ENCODE measurements at regions not wholly inside any gene's neighbourhood (a gene's known extent, or its start where the extent isn't known, plus 50 kb on each side); places are given as distances from the start of the nearest gene placed in this dataset.
"Not testable (repeated sequence)": the region's sequence is repeated elsewhere in the genome, so short reads cannot be mapped to it uniquely, and the experiment has no call there.

DNA sequence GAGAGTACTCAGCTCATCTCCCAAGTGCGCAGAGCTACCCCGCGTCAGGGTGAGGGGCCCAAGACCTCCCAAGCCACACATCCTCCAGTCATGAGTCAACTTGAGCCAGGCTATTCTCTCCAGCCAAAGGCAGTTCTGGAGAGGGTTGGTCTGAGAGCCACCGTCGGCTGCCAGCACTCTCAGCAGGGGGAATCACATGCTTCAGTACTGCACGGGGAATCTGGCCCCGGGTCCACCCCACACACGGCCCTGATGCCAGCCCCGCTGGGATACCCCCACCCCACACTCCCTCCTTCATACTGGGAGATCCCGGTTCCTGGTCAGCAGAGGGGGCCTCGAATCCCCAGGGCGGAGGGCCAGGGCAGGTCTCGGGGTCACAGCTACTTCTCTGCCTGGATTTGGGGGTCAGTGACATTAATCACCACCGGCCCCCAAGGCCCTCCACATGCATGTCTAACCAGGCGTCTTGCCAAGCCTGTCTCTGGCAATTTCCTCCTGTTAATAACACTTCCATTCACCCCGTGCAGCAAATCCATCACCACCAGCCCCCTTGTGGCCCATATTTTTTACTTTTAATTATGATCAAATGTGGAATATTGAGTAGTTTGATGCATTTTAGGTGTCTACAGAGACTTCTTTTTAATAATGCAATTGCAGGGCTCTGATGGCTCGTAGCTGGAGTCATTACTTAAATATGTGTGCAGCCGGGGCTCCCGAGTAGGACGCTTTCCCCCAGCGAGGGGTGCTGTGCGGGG is 102.9 kb upstream of the PPP1R26 start:
- DNase-seq (ENCODE audit: low read depth, low spot score): no peak

DNA sequence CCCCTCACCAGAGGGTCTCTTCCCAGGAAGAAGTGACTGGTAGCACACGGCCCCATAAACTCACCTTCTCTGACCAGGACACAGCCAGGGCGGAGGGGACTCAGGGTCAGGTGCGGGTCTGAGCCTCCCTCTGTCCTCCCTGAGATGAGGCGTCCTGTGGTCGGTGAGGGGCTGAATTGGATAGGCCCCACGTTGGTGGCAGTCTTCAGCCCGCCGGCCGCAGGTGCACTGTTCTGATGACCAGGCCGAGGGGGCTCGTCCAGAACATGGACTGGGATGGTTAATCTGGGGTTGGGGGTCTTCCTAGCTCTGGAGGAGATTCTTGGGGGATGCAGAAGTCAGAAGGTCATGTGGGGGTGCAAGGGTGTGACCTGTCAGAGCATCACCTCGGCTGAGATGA is 102.2 kb upstream of the PPP1R26 start:
- no peak for DNase-seq (ENCODE audit: low read depth, low spot score)

DNA sequence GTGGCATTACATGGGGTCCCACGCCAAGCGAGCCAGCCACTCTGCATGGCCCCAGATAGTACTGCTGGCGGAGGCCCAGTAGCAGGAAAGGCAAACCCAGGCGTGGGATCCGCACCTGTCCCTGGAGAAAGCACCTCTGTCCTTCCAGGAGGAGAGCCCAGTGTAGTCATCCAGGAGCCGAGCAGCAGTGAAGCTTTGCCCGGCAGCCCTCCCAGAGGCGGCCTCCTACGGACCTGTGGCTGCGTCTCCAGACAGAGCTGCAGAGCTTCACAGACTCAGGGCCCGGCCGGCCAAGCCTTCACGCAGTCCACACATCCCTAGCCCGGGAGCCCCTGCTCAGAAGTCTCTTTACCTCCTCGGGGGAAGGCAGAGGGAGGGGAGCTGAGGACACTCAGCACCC is 100.8 kb upstream of the PPP1R26 start:
- no peak for DNase-seq (ENCODE audit: low read depth, low spot score)

DNA sequence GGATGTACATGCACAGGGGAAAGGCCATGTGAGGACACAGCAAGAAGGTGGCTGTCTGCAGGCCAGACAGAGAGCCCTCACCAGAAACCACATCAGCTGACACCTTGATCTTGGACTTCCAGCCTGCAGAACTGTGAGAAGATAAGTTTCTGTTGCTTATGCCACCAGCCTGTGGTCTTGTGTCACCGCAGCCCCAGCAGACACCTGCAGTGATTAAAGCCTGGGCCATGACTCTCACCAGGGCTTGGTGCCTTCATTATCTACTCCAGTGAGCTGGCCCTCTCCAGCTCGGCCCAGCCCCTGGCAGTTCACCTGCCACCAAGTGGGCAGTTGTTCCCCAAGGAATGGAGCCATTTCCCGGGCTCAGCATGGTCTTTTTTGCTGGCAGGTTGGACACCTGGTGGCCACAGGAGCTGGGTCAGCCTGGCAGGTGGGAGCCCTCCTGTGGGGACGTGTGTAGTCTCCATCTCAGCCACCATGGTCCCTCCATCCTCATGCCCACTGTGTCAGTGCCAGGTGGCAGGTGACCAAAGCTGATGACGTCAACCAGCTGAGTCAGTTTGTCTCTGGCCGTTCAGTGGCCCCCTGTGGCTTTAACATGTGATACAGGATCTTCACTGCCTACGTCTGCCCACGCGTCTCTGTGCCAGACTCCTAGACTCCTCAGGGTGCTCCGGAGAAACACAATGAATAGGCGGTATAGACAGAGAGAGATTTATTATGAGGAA is 99.9 kb upstream of the PPP1R26 start:
- DNase-seq (ENCODE audit: low read depth, low spot score): no peak

DNA sequence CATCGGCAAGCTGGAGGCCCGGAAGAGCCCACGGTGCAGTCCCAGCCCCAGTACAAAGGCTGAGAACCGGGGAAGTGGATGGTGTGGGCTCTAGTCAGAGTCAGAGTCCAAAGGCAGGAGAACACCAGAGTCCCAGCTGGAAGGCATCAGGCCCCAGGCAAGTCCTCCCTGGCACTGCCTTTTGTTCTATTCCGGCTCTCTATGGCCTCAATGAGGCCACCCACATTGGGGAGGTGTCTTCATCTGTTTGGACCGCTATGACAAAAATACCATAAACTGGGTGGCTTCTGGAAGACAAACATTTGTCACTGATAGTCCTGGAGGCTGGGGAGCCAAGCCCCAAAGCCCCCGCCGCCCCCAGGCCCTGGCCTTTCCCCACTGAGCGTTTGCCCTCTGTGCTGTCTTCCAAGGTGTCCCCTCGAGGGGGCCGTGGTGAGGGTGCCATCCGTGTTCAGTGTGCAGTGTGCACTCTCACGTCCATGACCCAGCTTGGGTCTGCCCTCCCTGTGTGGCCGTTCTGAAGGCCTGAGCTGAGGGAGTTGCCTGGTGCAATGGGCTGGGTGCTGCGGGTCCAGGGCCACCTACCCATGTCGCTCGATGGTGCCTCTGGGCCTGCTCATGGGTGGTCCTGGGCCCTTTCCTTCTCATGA is 99.1 kb upstream of the PPP1R26 start:
- no peak for DNase-seq (ENCODE audit: low read depth, low spot score)

DNA sequence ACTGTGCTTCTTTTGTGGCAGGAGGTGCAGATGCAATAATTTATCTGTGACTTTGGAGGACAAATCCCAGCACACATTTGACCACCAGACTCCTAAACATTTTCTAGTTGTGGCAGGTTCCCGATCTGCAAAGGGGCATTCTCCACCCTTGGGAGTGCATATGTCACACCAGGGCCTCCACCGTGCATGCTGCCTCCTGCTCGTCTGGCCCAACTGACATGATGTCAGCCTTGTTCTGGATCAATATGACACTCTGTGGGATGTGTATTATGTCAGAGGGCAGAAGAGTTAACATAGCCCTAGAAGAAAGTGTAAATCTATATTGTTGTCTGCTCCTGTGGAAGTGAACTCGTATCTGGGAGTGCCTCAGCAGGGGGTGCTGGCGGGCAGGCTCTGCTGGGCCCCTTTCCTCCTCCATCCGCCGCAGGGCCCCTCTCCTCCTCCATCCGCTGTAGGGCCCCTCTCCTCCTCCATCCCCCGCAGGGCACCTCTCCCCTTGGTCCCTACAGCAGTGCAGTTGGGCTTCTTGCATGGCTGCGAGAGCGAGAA is 97.7 kb upstream of the PPP1R26 start:
- DNase-seq (ENCODE audit: low read depth, low spot score): no peak

DNA sequence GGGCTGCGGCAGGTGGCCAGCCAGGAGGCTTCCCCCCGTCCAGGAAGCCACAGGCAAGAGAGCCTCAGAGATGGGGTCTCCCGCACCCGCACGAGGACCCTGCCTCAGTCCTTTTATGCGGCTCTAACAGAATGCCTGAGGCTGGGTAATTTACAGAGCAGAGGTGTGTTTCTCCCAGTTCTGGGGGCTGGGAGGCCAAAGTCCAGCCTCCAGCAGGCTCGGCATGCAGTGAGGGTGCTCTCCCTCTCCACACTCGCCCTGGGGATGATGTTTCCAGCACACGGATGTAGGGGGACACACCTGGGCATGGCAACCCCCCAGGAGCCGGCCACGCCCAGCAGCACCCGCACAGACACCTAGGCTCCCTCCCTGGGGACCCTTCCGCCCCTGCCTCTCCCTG is 95.4 kb upstream of the PPP1R26 start:
- DNase-seq (ENCODE audit: low read depth, low spot score): no peak

DNA sequence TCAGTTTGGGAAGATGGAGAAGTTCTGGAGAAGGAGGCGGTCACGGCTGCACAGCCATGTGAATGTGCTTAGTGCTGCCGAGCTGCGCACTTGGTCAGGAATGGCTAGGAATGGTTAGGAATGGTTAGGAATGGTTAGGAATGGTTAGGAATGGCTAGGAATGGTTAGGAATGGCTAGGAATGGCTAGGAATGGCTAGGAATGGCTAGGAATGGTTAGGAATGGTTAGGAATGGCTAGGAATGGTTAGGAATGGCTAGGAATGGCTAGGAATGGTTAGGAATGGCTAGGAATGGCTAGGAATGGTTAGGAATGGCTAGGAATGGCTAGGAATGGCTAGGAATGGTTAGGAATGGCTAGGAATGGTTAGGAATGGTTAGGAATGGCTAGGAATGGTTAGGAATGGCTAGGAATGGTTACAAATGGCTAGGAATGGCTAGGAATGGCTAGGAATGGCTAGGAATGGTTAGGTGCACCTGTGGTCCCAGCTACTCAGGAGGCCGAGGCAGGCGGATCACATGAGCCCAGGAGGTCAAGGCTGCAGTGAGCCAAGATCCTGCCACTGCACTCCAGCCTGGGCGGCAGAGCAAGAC is 94.7 kb upstream of the PPP1R26 start:
- DNase-seq (ENCODE audit: low read depth, low spot score): not testable (repeated sequence)

DNA sequence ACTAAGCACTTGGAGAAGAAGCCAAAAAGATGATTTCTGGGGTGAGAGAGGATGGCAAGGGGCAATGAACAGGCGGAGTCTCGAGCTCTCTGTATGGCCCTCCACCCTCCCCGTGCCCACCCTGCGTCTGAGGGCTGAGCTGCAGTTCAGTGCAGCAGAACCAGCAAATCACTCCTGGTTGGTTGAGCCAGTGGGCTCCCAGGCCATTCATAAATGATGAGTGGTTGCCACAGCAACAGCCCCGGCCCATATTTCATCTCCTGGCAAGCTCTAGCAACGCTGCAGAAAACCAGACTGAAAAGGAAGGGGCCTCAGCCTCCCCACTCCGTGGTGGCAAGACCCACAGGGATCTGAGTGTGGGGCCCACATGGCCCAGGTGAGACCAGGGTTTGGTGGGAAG is 93.8 kb upstream of the PPP1R26 start:
- DNase-seq (ENCODE audit: low read depth, low spot score): no peak

DNA sequence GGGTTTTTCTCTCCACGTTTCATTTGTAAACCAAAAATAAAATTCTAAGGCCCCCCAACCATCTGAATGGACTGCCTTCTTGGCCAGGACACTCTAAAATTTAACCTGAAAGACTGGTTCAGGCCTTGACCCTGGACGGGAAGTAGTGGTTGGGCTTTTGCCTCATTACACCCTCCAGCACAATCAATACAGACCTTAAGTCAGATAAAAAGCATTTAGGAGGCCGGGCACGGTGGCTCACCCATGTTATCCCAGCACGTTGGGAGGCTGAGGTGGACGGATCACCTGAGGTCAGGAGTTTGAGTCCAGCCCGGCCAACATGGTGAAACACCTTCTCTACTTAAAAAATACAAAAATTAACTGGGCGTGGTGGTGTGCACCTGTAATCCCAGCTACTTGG is 91.6 kb upstream of the PPP1R26 start:
- DNase-seq (ENCODE audit: low read depth, low spot score): peak; percentile 83

DNA sequence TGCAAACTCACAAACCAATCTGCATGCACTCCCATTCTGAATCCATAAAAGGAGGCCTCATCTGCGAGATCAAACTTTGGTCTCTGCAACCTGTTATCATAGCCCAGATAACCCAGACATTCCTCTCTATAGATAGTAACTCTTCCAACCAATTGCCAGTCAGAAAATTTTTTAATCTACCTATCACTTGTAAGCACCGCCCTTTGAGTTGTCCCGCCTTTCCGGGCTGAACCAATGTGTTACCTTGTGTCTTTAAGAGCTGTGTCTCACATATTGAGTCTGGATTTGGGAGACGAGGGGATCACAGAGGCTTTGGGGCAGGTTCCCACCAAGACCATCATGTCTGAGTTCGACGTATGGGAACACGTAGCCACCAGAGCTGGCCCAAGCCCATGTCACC is 91.1 kb upstream of the PPP1R26 start:
- DNase-seq (ENCODE audit: low read depth, low spot score): no peak

DNA sequence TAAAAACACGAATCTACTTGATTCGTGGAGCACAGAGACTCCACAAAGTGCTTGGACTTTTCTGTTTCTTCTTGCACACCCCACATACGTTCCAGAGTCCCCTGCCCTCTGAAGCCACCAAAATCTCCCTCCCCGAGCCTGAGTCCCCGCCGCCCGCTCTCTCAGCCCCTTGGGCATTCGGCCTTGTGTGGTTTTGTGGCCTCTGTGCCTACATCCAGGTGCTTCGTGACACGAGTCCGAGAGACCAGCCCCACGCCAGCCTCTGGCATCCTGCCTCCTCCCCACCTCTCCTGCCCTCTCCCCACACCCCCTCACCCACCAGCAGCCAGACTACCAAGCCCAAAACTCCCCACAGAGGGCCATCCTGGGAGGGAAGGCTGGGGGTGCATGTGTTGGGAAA is 87.8 kb upstream of the PPP1R26 start:
- no peak for DNase-seq (ENCODE audit: low read depth, low spot score)

DNA sequence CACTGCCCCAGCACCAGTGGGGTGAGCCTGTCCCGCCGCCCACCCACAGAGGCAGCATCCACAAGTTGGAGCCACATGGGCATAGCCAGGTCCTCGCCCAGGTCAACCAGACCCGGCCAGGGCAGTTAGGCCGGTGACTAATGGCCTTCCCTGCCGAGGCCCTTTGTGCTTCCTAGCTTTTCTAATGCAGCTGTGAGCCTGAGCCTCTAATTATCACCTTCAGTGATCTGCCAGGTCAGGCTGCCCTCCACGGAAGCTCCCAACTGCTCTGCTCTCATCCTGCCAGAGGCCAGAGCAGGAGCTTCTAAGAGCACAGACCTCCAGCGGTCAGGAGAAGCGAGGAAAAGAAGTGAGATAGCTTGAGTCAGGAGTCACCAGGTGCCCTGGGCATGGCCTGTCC is 87.1 kb upstream of the PPP1R26 start:
- DNase-seq (ENCODE audit: low read depth, low spot score): peak; percentile 74

DNA sequence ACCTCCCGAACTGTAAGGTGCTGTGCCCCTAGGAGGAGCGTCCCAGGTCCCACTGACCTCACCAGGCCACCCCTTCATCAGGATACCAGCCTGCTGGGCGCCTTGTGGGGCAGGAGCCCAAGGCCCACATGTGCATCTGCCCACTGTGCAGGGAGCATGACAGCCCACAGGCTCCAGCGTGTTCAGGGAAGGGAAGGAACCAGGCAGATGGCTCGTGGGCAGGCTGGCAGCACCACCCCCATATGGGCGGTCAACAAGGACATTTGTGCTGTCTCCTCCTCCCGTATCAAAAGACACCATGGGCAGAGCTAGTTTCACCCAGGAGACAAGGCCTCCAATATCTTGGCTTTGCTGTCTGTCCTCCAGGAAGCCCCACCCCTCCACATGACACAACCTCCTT is 85.5 kb upstream of the PPP1R26 start:
- DNase-seq (ENCODE audit: low read depth, low spot score): no peak

DNA sequence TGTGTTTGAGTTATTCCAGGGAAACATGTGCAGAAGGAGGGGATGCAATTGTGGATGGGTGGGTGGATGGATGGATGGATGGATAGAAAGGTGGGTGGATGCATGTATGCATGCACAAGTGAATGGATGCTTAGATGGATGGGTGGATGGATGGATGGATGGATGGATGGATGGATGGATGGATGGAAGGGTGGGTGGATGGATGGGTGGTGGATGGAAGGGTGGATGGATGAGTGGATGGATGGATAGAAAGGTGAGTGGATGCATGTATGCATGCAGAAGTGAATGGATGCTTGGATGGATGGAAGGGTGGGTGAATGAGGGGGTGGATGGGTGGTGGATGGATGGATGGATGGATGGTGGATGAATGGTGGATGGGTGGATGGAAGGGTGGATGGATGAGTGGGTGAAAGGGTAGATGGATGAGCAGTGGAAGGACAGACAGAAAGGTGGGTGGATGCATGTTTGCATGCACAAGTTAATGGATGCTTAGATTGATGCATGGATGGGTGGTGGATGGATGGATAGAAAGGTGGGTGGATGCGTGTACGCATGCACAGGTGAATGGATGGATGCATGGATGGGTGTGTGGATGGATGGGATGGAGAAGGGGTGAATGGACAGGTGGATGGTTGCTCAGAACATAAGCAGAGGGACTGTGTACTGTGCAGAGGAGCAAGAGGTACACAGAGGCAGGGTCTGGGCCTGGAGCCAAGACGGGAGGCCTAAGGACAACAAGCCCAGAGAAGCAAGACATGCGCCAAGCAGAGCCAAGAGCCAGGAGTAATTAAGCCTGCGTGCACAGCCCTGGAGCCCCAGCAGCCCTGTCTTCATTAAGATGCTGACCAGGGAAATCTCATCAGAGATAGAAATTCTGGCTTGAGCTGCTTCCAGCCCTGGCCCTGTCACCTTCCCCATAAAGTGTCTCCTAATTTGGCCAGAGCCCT is 84.6 kb upstream of the PPP1R26 start:
- no peak for DNase-seq (ENCODE audit: low read depth, low spot score)

DNA sequence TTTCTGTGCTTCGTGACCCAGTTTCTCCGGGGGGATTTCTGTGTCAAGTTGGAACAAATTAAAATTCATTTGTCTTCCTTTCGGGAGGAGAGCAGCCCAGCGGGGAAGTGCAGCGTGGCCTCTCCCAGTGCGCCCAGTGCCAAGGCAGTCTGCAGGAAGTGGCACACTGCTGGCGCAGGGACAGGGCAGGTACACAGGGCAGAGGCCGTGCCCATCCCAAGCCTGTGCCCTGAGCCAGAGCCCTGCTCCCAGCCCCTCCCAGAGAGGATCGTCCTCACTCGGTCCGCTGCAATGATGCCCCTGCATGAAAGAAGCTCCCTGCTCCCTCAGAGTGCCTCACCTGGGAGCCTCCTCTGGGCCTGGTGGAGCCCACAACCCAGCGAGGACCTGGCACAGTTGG is 82.4 kb upstream of the PPP1R26 start:
- DNase-seq (ENCODE audit: low read depth, low spot score): no peak

DNA sequence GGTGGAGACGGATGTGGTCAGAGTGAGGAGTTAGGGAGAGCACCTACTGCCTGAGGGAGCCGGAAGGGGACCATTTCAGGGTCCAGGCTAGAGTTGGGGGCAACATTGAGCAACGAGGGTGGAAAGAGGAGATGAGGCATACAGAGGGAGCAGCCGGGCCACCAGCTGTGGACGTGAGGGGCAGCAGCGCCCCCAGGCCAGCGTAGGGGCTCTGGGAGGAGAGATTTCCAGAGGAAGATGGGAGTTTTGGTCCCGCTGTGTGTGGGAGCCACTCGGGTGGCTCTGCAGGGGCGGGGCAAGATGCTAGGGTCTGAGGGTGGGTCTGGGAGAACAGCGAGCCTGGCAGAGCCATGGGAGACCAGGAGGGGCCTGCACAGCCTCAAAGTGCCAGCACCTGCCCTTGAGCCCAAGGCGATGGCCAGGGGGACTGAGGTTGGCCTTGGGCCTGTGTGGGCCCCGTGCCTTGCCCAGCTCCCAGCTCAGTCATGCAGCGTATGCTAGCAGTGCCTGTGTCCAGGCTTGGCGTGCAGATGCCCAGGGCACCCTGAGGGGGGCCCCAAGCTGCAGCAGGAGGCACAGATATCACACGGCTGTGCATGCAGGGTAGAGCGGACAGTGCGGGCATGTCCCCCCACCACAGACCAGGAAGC is 80.5 kb upstream of the PPP1R26 start:
- no peak for DNase-seq (ENCODE audit: low read depth, low spot score)

DNA sequence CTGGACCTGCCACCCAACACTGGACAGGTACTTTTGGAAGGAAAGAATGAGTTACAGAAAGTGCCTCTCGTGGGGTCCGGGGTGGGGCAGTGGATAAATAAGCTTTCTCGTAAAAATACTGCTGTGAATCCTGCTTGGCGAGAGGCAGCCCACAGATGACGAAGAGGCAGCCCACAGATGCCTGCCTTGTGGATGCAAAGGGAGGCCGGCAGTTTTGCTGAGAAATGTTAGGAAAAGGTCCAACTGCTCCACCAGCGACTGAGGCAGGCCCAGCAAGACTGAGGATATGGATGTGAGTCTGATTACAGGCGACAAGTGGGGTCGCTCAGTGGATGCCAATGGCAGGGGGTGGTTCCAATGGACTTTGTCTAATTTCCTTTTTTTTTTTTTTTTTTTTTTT is 79.1 kb upstream of the PPP1R26 start:
- no peak for DNase-seq (ENCODE audit: low read depth, low spot score)

DNA sequence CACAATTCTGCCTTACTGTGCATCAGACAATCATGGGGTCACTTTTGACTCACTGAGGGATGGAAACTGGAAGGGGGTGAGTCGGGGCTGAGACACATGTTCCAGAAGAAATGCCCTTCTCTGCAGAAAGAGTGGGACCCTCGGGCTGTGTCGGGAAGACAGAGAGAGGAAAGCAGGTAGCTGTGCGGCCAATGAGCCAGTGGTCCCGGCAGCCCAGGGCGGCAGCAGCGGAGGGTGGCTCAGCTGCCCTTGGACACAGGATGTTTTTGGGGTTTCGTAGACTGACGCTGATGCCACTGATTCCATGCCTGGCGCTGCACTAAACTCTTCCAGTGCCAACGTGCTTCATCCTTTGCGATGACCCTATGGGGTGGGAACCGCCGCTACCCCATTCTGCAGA is 78.4 kb upstream of the PPP1R26 start:
- DNase-seq (ENCODE audit: low read depth, low spot score): no peak

DNA sequence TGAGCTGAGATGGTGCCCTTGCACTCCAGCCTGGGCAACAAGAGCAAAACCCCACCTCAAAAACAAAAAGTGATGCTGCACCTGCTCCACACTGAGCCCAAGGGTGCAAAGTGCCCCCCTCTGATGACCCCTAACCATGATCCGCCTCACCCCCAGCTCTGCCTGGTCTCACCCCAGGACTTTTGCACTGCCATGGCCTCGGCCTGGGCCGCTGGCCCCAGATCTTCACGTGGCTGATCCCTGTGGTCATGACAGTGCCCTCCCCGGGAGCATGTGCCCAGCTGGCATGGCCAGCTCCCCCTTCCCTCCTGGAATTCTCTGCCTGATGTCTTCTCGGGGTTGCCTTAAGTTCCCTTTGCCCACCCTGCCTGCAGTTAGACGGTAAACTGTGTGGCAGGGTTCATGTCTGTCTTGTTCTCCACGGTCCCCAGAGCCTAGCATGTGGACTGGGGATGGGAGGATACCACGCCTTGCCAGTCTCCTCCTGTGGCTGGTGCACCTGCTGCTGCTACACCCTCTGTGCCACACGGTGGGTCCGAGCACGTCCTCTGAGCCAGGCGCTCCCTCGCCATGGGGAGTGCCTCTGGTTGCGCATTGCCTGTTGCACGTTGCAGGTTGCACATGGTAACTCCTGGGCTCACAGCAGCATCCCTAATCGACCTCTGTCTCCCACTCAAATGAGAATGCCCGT is 77.4 kb upstream of the PPP1R26 start:
- no peak for DNase-seq (ENCODE audit: low read depth, low spot score)
